HG02943 (cell line): ENCODE measurements at regions not wholly inside any gene's neighbourhood (a gene's known extent, or its start where the extent isn't known, plus 50 kb on each side); places are given as distances from the start of the nearest gene placed in this dataset.

Source experiments
- ATAC-seq: cut with Tn5 transposase; IDR thresholded peaks from one replicate; pipeline ENCODE4 v1.9.1; 2021; ENCODE audit warnings: mild to moderate bottlenecking, low read depth, moderate library complexity; ENCODE audit not compliant: unreplicated experiment

- ATAC-seq: no peak
Observed at GRCh38 chr13:89603187-89603586, 1744.3 kb upstream of the MIR17HG start.

DNA sequence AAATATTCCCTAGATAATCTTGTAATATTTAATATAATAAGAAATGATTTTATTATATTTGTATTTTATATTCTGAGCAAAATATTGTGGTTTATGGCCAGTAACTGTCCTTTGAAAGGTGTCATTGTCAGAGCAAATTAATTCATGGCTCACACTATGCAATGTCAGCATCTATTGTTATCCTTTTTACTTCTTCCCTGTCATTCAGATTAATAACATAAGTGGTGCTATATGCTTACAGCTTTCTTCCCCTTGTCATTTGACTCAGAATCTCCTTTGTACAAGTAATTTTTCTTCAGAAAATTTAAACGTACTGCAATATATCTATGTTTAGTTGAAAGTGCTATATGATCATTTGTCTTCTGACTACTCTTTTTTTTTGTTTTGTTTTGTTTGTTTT is 1738.2 kb upstream of the MIR17HG start:
- ATAC-seq: no peak

- ATAC-seq: no peak
Observed at GRCh38 chr13:89610331-89610730, 1737.2 kb upstream of the MIR17HG start.

- no peak for ATAC-seq
Observed at GRCh38 chr13:89610881-89611280, 1736.6 kb upstream of the MIR17HG start.

GRCh38 chr13:89627996-89628395 is 1719.5 kb upstream of the MIR17HG start:
- ATAC-seq: no peak

GRCh38 chr13:89628567-89628966 is 1718.9 kb upstream of the MIR17HG start:
- ATAC-seq: no peak

DNA sequence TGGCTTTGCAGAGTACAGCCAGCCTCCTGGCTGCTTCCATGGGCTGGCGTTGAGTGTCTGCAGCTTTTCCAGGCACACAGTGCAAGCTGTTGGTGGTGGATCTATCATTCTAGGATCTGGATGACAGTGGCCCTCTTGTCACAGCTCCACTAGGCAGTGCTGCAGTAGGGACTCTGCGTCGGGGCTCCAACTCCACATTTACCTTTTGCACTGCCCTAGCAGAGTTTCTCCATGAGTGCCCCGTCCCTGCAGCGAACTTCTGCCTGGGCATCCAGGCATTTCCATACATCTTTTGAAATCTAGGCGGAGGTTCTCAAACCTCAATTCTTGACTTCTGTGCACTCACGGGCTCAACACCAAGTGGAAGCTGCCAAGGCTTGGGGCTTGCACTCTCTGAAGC is 1697.3 kb upstream of the MIR17HG start:
- ATAC-seq: no peak

- ATAC-seq: no peak
Observed at GRCh38 chr13:89660752-89661151, 1686.7 kb upstream of the MIR17HG start.

DNA sequence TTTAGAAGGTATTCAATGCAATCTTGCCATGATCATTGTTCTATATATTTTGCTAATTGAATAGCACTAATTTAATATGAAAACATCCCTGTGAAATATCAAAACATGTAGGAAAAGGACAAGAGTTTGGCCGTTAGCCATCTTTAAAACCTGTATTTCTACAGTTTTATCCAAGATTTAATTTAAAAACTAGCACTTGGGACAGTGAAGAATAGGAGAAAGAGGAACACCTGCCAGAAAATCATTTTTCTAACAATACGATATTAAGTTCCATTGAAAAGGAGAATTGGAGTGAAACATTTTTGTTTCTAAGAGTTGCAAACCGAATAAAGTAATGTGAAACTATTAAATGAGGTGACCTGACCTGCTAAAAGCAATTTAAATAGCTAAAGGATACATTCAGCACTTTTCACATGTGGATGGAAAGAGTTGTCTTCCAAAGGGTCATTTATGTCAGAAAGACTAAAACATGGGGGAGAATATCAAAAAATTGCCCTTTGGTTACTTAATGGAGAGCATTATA is 1673.6 kb upstream of the MIR17HG start:
- ATAC-seq: no peak

- ATAC-seq: no peak
Observed at GRCh38 chr13:89678466-89679121, 1668.9 kb upstream of the MIR17HG start.

DNA sequence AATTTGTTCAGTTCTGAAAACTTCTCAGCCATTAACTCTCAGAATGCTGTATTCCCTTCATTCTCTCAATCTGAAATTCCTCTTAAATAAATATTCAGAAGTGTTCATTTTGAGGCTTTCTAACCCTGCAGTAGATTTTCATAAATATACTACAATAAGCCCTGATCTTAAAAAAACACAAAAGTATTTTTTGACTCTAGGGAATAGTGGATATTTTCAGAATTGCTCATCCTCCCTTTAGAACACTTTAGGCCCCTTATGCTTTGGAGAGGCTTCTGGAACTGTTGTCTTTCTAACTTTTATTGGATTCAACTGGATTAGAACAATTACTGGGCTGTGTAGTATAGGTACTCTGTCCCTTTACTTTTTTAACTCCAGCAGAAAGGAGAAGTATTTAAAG is 1662.6 kb upstream of the MIR17HG start:
- ATAC-seq: no peak

- ATAC-seq: no peak
Observed at GRCh38 chr13:89686171-89686570, 1661.3 kb upstream of the MIR17HG start.

DNA sequence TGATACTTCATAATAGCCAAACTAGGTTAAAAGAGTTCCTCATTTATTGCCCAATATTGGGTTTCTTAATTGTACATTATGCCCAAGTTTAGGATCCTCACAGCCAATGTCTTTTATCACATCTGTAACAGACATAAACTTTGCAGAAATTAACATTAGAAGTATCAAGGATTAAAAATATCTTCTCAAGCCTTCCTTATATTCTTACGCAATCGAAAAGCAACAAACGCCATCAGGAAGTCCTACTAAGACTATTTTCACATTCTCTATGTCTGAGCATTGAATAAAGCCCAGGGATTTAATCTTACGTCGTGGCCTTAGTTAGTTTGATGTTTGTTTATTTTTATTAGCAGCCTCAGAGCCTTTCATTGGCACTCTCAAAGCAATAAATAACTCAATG is 1660.4 kb upstream of the MIR17HG start:
- ATAC-seq: no peak

GRCh38 chr13:89688918-89689317 is 1658.6 kb upstream of the MIR17HG start:
- no peak for ATAC-seq

- no peak for ATAC-seq
Observed at GRCh38 chr13:89694451-89694850, 1653.0 kb upstream of the MIR17HG start.

GRCh38 chr13:89695343-89696257 is 1651.9 kb upstream of the MIR17HG start:
- ATAC-seq: no peak

DNA sequence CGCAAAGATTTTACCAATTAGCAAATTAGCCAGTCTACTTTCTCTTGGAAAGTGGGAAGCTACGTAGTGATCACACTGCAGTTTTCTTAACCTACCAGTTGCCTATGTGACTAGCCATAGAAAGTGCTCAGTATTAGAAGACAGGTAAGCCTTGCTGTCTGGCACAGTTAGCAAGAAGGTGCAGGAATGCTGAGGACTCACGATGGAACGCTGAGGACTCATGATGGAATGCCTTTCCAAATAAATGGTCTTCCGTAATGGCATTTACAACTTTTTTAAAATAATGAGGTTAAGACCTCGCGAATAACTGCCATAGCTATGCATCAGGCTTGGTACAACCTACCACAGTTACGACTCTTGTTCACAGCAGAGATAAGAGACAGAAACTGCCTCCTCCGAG is 1645.6 kb upstream of the MIR17HG start:
- no peak for ATAC-seq

- no peak for ATAC-seq
Observed at GRCh38 chr13:89704040-89704439, 1643.4 kb upstream of the MIR17HG start.

DNA sequence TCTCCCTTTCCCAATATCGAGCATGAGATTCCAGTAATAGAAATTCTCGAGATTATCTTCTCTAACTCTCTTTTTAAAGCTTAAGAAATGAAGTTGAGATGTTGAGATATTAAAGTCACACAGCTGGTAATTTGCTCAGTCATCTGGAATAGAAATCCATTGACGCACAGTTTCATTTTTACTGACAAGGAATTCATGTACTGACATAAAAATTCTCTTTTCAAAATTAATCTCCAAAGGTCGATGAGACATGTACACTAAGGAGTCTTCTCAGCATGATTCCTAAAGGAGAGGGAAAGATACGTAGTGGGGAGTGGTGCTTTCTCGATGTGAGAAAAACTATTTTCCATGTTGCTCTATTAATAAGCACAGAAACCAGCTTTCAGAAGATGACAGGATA is 1639.5 kb upstream of the MIR17HG start:
- no peak for ATAC-seq

GRCh38 chr13:89721216-89721615 is 1626.3 kb upstream of the MIR17HG start:
- ATAC-seq: no peak

DNA sequence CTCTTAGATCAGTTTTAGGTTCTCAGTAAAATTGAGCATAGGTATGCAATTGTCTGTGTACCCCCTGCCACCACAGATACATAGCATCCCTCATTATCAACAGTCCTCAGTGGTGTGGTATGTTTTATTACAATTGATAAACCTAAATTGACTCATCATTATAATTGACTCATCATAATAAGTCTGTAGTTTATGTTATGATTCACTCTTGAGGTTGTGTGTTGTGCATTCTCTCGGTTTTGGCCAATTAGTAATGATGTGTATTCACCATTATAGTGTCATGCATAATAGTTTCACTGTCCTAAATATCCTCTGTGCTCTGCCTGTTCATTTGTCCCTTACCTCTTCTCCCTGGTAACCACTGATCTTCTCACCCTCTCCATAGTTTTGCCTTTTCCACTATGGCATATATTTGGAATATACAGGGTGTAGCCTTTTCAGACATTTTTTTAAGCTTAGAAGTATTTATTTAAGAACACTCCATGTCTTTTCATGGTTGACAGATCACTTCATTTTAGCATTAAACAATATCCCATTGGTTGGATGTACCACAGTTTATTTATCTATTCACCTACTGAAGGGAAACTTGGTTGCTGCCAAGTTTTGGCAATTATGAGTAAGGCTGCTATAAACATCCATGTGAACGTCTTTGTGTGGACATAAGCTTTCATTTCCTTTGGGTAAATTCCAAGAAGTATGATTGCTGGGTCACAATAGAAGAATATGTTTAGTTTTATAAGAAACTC is 1620.6 kb upstream of the MIR17HG start:
- no peak for ATAC-seq
